ENCODE measurements at regions not wholly inside any gene's neighbourhood (a gene's known extent, or its start where the extent isn't known, plus 50 kb on each side); places are given as distances from the start of the nearest gene placed in this dataset.

GRCh38 chr20:53738945-53739798, 145.5 kb upstream of the ZNF217 start:
- Histone ChIP-seq H2AFZ (ENCODE audit: low read depth, low read length, severe bottlenecking) (peak overlapping the region; percentile 46), H3K36me3 (ENCODE audit: low read length) (no peaks in the 10 kb centered on the region), H3K27ac (ENCODE audit: low read depth, low read length) (peak overlapping the region; percentile 22; the same call in 1 of the 2 replicates), H3K4me2 (ENCODE audit: low read depth, low read length, poor library complexity, severe bottlenecking) (peak overlapping the region; percentile 59), H4K20me1 (ENCODE audit: low read depth, low read length) (no peaks in the 10 kb centered on the region), H3K4me3 (ENCODE audit: insufficient read depth, low read length, poor library complexity, severe bottlenecking) (peak overlapping the region; percentile 27), H3K9me3 (ENCODE audit: insufficient read depth, low read length) (no peaks in the 10 kb centered on the region), H3K27me3 (ENCODE audit: low read length) (no peaks in the 10 kb centered on the region), H3K79me2 (ENCODE audit: insufficient read depth, low read length) (no peaks in the 10 kb centered on the region), H3K9me2 (replicated peaks; ENCODE audit: insufficient read depth, low read length) (no peaks in the 10 kb centered on the region), H3K9ac (ENCODE audit: low read length) (peak overlapping the region; percentile 48), H3F3A (ENCODE audit: insufficient read depth) (no peaks in the 10 kb centered on the region)
- TF ChIP-seq, protein P1, sequence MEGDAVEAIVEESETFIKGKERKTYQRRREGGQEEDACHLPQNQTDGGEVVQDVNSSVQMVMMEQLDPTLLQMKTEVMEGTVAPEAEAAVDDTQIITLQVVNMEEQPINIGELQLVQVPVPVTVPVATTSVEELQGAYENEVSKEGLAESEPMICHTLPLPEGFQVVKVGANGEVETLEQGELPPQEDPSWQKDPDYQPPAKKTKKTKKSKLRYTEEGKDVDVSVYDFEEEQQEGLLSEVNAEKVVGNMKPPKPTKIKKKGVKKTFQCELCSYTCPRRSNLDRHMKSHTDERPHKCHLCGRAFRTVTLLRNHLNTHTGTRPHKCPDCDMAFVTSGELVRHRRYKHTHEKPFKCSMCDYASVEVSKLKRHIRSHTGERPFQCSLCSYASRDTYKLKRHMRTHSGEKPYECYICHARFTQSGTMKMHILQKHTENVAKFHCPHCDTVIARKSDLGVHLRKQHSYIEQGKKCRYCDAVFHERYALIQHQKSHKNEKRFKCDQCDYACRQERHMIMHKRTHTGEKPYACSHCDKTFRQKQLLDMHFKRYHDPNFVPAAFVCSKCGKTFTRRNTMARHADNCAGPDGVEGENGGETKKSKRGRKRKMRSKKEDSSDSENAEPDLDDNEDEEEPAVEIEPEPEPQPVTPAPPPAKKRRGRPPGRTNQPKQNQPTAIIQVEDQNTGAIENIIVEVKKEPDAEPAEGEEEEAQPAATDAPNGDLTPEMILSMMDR (IDR thresholded peaks at IDR 0.05; ENCODE audit: insufficient read depth, low read length, poor library complexity, severe bottlenecking) = no peak
- no peak for TF ChIP-seq EZH2phosphoT487 (conservative IDR thresholded peaks at IDR 0.05; ENCODE audit: low read length)

DNA sequence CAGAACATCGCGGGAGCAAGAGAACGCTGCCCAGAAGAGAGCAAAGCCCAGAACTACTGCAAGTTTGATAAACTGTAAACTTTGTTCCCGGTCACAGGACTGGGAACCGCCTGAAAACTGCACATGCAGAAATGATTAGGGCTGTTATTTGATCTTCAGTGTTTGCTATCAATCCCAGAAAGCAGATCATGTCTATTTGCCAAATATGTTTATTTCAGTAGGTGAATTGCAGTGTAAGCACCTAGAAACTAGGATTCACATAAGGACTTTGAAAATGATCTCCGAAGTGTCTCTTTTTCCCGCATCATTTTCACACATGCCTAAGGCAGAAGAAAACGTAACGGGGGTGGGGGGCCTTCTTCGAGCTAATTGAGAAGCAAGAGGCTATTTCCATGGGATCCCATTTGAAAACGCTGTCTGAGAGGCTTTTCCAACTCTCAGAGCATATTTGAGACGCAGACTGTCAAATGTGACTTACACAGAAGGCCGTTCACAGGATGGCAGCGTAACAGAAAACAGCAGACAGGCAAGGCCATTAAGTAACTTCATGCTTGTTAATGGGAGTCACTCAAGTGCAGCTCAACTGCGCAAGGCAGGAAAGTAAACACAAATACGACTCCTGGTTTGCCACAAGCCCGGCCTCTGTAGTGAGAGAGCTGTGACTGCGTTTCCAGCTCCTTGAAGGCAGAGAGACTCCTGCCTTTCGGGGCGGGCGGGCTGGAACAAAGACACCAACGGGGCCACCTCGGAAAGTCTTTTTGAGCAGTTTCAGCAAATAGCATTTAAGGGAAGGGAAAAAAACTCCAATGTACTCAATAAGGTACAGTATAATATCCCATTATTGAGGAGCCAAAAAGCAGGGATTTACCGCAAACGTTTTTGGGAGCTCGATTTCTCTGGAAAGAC, 144.7 kb upstream of the ZNF217 start:
- Histone ChIP-seq H3K27me3 (ENCODE audit: low read length) (no peaks in the 10 kb centered on the region), H3K9me3 (ENCODE audit: insufficient read depth, low read length) (no peaks in the 10 kb centered on the region), H3K4me3 (ENCODE audit: insufficient read depth, low read length, poor library complexity, severe bottlenecking) (no peak overlapping the region), H3K4me2 (ENCODE audit: low read depth, low read length, poor library complexity, severe bottlenecking) (peak overlapping the region; percentile 59), H3K36me3 (ENCODE audit: low read length) (no peaks in the 10 kb centered on the region), H3K79me2 (ENCODE audit: insufficient read depth, low read length) (no peaks in the 10 kb centered on the region), H2AFZ (ENCODE audit: low read depth, low read length, severe bottlenecking) (peak overlapping the region; percentile 2), H3K9ac (ENCODE audit: low read length) (no peak overlapping the region), H3K27ac (ENCODE audit: low read depth, low read length) (no peak overlapping the region), H3K9me2 (replicated peaks; ENCODE audit: insufficient read depth, low read length) (no peaks in the 10 kb centered on the region), H4K20me1 (ENCODE audit: low read depth, low read length) (no peaks in the 10 kb centered on the region), H3F3A (ENCODE audit: insufficient read depth) (no peaks in the 10 kb centered on the region)
- TF ChIP-seq, protein P1 (IDR thresholded peaks at IDR 0.05; ENCODE audit: insufficient read depth, low read length, poor library complexity, severe bottlenecking) = no peak
- TF ChIP-seq EZH2phosphoT487 (conservative IDR thresholded peaks at IDR 0.05; ENCODE audit: low read length) = no peak

DNA sequence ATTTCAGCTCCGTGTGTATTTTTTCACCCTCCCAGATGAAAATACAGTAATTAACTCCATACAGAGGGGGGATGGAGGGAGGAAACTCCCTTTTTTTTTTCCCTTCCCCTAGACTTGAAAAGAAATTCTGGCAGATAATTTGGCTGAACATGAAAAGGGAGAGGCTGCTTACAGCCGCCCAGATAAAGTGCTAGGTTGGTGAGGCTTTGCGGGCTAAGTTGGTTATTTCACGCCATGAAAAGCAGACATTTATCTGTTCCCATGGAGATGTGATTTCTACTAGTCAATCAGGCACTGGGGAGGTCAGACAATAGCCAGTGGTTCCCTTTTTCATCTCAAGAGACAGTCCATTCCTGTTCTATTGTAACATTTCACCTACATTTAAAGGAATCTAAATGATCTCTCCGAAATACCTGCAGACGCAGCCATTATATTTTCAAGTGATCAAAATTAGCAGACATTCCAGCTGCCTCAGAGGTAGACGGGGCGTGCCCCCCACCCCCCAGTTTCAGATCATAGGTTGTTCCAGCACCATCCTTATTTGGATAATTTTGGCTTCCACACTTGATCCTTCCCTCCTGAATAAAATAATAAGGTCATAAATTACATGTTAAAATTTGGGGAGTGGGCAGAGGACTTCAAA, 143.9 kb upstream of the ZNF217 start:
- Histone ChIP-seq H3K4me3 (ENCODE audit: insufficient read depth, low read length, poor library complexity, severe bottlenecking) (no peak overlapping the region), H3F3A (ENCODE audit: insufficient read depth) (no peaks in the 10 kb centered on the region), H3K9ac (ENCODE audit: low read length) (no peak overlapping the region), H3K4me2 (ENCODE audit: low read depth, low read length, poor library complexity, severe bottlenecking) (peak overlapping the region; percentile 21), H3K79me2 (ENCODE audit: insufficient read depth, low read length) (no peaks in the 10 kb centered on the region), H3K36me3 (ENCODE audit: low read length) (no peaks in the 10 kb centered on the region), H3K27me3 (ENCODE audit: low read length) (no peaks in the 10 kb centered on the region), H3K27ac (ENCODE audit: low read depth, low read length) (no peak overlapping the region), H3K9me3 (ENCODE audit: insufficient read depth, low read length) (no peaks in the 10 kb centered on the region), H2AFZ (ENCODE audit: low read depth, low read length, severe bottlenecking) (peak overlapping the region; percentile 27), H4K20me1 (ENCODE audit: low read depth, low read length) (no peaks in the 10 kb centered on the region), H3K9me2 (replicated peaks; ENCODE audit: insufficient read depth, low read length) (no peaks in the 10 kb centered on the region)
- TF ChIP-seq EZH2phosphoT487 (conservative IDR thresholded peaks at IDR 0.05; ENCODE audit: low read length) = no peak
- TF ChIP-seq, protein P1 (IDR thresholded peaks at IDR 0.05; ENCODE audit: insufficient read depth, low read length, poor library complexity, severe bottlenecking) = no peak

Data from SU-DHL-6 (cell line).